ENCODE measurements at regions not wholly inside any gene's neighbourhood (a gene's known extent, or its start where the extent isn't known, plus 50 kb on each side); places are given as distances from the start of the nearest gene placed in this dataset.

GRCh38 chr3:22353126-22353525, 602.1 kb upstream of the ZNF385D start:
- TF ChIP-seq CTCF (IDR thresholded peaks at IDR 0.05; ENCODE audit: extremely low read depth, low read depth, low read length): no peak
- no peaks in the 10 kb centered on the region for H3K79me2 ChIP-seq (ENCODE audit: insufficient read depth, low read length)
- no peaks in the 10 kb centered on the region for H4K20me1 ChIP-seq (ENCODE audit: insufficient read depth, low read length)
- no peaks in the 10 kb centered on the region for H3K36me3 ChIP-seq (ENCODE audit: insufficient read depth, low read length)
- no peaks in the 10 kb centered on the region for H3K4me1 ChIP-seq (ENCODE audit: insufficient read depth, low read length)
- H3K27ac ChIP-seq (ENCODE audit: low read depth, low read length): no peak overlapping the region
- no peak for DNase-seq (ENCODE audit: insufficient read length, low spot score, missing footprints)
- no peaks in the 10 kb centered on the region for H3K27me3 ChIP-seq (ENCODE audit: insufficient read depth, low read length)
- no peak overlapping the region for H3K4me2 ChIP-seq (ENCODE audit: insufficient read depth, low read length)
- H2AFZ ChIP-seq (ENCODE audit: low read length): no peak overlapping the region
- no peaks in the 10 kb centered on the region for H3K9me3 ChIP-seq (ENCODE audit: low read depth, low read length)
- no peak overlapping the region for H3K4me3 ChIP-seq (ENCODE audit: insufficient read depth, low read length)

GRCh38 chr3:22358334-22358733, 607.3 kb upstream of the ZNF385D start:
- TF ChIP-seq CTCF (IDR thresholded peaks at IDR 0.05; ENCODE audit: extremely low read depth, low read depth, low read length): no peak
- H3K27ac ChIP-seq (ENCODE audit: low read depth, low read length): no peak overlapping the region
- no peak overlapping the region for H3K4me3 ChIP-seq (ENCODE audit: insufficient read depth, low read length)
- no peak overlapping the region for H2AFZ ChIP-seq (ENCODE audit: low read length)
- no peaks in the 10 kb centered on the region for H3K9me3 ChIP-seq (ENCODE audit: low read depth, low read length)
- DNase-seq (ENCODE audit: insufficient read length, low spot score, missing footprints): no peak
- no peaks in the 10 kb centered on the region for H3K36me3 ChIP-seq (ENCODE audit: insufficient read depth, low read length)
- no peaks in the 10 kb centered on the region for H4K20me1 ChIP-seq (ENCODE audit: insufficient read depth, low read length)
- H3K27me3 ChIP-seq (ENCODE audit: insufficient read depth, low read length): no peaks in the 10 kb centered on the region
- H3K4me1 ChIP-seq (ENCODE audit: insufficient read depth, low read length): no peaks in the 10 kb centered on the region
- H3K4me2 ChIP-seq (ENCODE audit: insufficient read depth, low read length): no peak overlapping the region
- no peaks in the 10 kb centered on the region for H3K79me2 ChIP-seq (ENCODE audit: insufficient read depth, low read length)

GRCh38 chr3:22360164-22360563, 609.2 kb upstream of the ZNF385D start:
- H3K79me2 ChIP-seq (ENCODE audit: insufficient read depth, low read length): no peaks in the 10 kb centered on the region
- H3K27ac ChIP-seq (ENCODE audit: low read depth, low read length): no peak overlapping the region
- no peak for TF ChIP-seq CTCF (IDR thresholded peaks at IDR 0.05; ENCODE audit: extremely low read depth, low read depth, low read length)
- H3K4me1 ChIP-seq (ENCODE audit: insufficient read depth, low read length): no peaks in the 10 kb centered on the region
- no peaks in the 10 kb centered on the region for H4K20me1 ChIP-seq (ENCODE audit: insufficient read depth, low read length)
- H3K27me3 ChIP-seq (ENCODE audit: insufficient read depth, low read length): no peaks in the 10 kb centered on the region
- no peaks in the 10 kb centered on the region for H3K36me3 ChIP-seq (ENCODE audit: insufficient read depth, low read length)
- no peak overlapping the region for H3K4me2 ChIP-seq (ENCODE audit: insufficient read depth, low read length)
- DNase-seq (ENCODE audit: insufficient read length, low spot score, missing footprints): no peak
- H3K9me3 ChIP-seq (ENCODE audit: low read depth, low read length): no peaks in the 10 kb centered on the region
- H2AFZ ChIP-seq (ENCODE audit: low read length): no peak overlapping the region
- H3K4me3 ChIP-seq (ENCODE audit: insufficient read depth, low read length): no peak overlapping the region

GRCh38 chr3:22360970-22361369, 610.0 kb upstream of the ZNF385D start:
- DNase-seq (ENCODE audit: insufficient read length, low spot score, missing footprints): no peak
- Histone ChIP-seq H3K36me3 (ENCODE audit: insufficient read depth, low read length) (no peaks in the 10 kb centered on the region), H3K27me3 (ENCODE audit: insufficient read depth, low read length) (no peaks in the 10 kb centered on the region), H3K4me3 (ENCODE audit: insufficient read depth, low read length) (no peak overlapping the region), H3K4me2 (ENCODE audit: insufficient read depth, low read length) (no peak overlapping the region), H3K4me1 (ENCODE audit: insufficient read depth, low read length) (no peaks in the 10 kb centered on the region), H3K27ac (ENCODE audit: low read depth, low read length) (no peak overlapping the region), H3K79me2 (ENCODE audit: insufficient read depth, low read length) (no peaks in the 10 kb centered on the region), H4K20me1 (ENCODE audit: insufficient read depth, low read length) (no peaks in the 10 kb centered on the region), H2AFZ (ENCODE audit: low read length) (no peak overlapping the region), H3K9me3 (ENCODE audit: low read depth, low read length) (no peaks in the 10 kb centered on the region)
- no peak for TF ChIP-seq CTCF (IDR thresholded peaks at IDR 0.05; ENCODE audit: extremely low read depth, low read depth, low read length)
